Activated CD4-positive, alpha-beta T cell treated with anti-CD3 and anti-CD28 coated beads for 36 hours (primary cell): ENCODE measurements at regions not wholly inside any gene's neighbourhood (a gene's known extent, or its start where the extent isn't known, plus 50 kb on each side); places are given as distances from the start of the nearest gene placed in this dataset.
A peak's percentile ranks its signal among the peaks of the same experiment; 100 is the strongest.
"Not testable (repeated sequence)": the region's sequence is repeated elsewhere in the genome, so short reads cannot be mapped to it uniquely, and the experiment has no call there.

Experiments
- ATAC-seq: fragments of 200-7000 bp; cut with Tn5 transposase; one replicate; pipeline ENCODE4 v1.10.0; 2021; ENCODE audit warnings: mild to moderate bottlenecking, moderate library complexity
- CTCF ChIA-PET: fragments of 350-600 bp; sonication (Branson Sonifier 250); formaldehyde crosslinking; loops from one replicate; lab custom pipeline; 2021; ENCODE audit warnings: antibody characterized with exemption; lab: Charles Lee
- POLR2A ChIA-PET: fragments of 350-600 bp; sonication (Branson Sonifier 250); formaldehyde crosslinking; loops from one replicate; lab custom pipeline; 2021; ENCODE audit warnings: antibody characterized with exemption, inconsistent platforms; lab: Charles Lee
- DNase-seq: peaks from one replicate; pipeline ENCODE4 v3.0.0-alpha.2; 2020
- H3K27ac Mint-ChIP-seq: one replicate; pipeline ENCODE4 v1.8.0; 2021; ENCODE audit warnings: mixed read lengths
- H3K27me3 Mint-ChIP-seq: one replicate; pipeline ENCODE4 v1.8.0; 2021; ENCODE audit warnings: mixed read lengths
- H3K36me3 Mint-ChIP-seq: one replicate; pipeline ENCODE4 v1.8.0; 2021; ENCODE audit warnings: low read depth, mixed read lengths
- H3K4me1 Mint-ChIP-seq: one replicate; pipeline ENCODE4 v1.8.0; 2021; ENCODE audit warnings: mixed read lengths
- H3K4me3 Mint-ChIP-seq: one replicate; pipeline ENCODE4 v1.8.0; 2021; ENCODE audit warnings: mild to moderate bottlenecking, moderate library complexity, mixed read lengths
- H3K9me3 Mint-ChIP-seq: one replicate; pipeline ENCODE4 v1.8.0; 2021; ENCODE audit warnings: low read depth, mixed read lengths
- intact Hi-C, 2 experiments: fragments of 100-400 bp; cut with DNase I in 1 of 2; cut with micrococcal nuclease in 1 of 2; formaldehyde crosslinking; loops; one replicate each; pipeline versions ENCODE4 v1.14.2 to v1.15.1; 2022 to 2024; cut with DNase I, micrococcal nuclease

- POLR2A ChIA-PET, result no interaction called here
- Mint-ChIP-seq H3K36me3 (peaks cover 3% of the 10 kb centered on the region), H3K27me3 (no peaks in the 10 kb centered on the region), H3K4me3 (no peak overlapping the region), H3K4me1 (no peaks in the 10 kb centered on the region), H3K9me3 (no peaks in the 10 kb centered on the region), H3K27ac (no peak overlapping the region)
- CTCF ChIA-PET, result no interaction called here
- DNase-seq, result no peak
- no peak for ATAC-seq
- intact Hi-C loops, result no loop called here
Observed at GRCh38 chr9:75231167-75231566, 142.9 kb downstream of the OSTF1 start.

GRCh38 chr9:75233011-75233410 is 144.7 kb downstream of the OSTF1 start:
- Mint-ChIP-seq H3K4me1 (no peaks in the 10 kb centered on the region), H3K27ac (no peak overlapping the region), H3K27me3 (no peaks in the 10 kb centered on the region), H3K4me3 (no peak overlapping the region), H3K36me3 (no peaks in the 10 kb centered on the region), H3K9me3 (no peaks in the 10 kb centered on the region)
- no peak for ATAC-seq
- POLR2A ChIA-PET, result no interaction called here
- DNase-seq, result no peak
- CTCF ChIA-PET, result no interaction called here
- intact Hi-C loops, result no loop called here

- no peaks in the 10 kb centered on the region for H3K9me3 Mint-ChIP-seq
- CTCF ChIA-PET, result interaction anchor here (1.0 to 1.2 kb wide), 2 partner anchors 30 to 34 kb away, joined by 3 to 4 read pairs; no protein-coding TSS in a partner anchor
- DNase-seq, result no peak
- POLR2A ChIA-PET, result no interaction called here
- intact Hi-C loops, result loop anchor here (5.0 kb wide), 2 partner anchors 48 to 148 kb away; partner anchors contain the start of genes NMRK1 (in 1 of the 2) and OSTF1 (in 1 of the 2)
- H3K36me3 Mint-ChIP-seq, result no peaks in the 10 kb centered on the region
- no peak overlapping the region for H3K27ac Mint-ChIP-seq
- no peaks in the 10 kb centered on the region for H3K27me3 Mint-ChIP-seq
- H3K4me3 Mint-ChIP-seq, result no peak overlapping the region
- no peak for ATAC-seq
- no peaks in the 10 kb centered on the region for H3K4me1 Mint-ChIP-seq
Observed at GRCh38 chr9:75235632-75236031, 147.3 kb downstream of the OSTF1 start.

GRCh38 chr9:75238311-75238976 is 150.1 kb downstream of the OSTF1 start:
- intact Hi-C loops, result loop anchor here (1.0 to 5.0 kb wide), 4 partner anchors 37 to 464 kb away; partner anchors contain the start of genes NMRK1 (in 1 of the 2) and OSTF1 (in 1 of the 2)
- Mint-ChIP-seq H3K4me1 (no peaks in the 10 kb centered on the region), H3K27me3 (no peaks in the 10 kb centered on the region), H3K36me3 (no peaks in the 10 kb centered on the region), H3K4me3 (no peak overlapping the region), H3K9me3 (no peaks in the 10 kb centered on the region), H3K27ac (no peak overlapping the region)
- peak; percentile 63 for DNase-seq
- peak; percentile 99 for ATAC-seq
- ChIA-PET POLR2A (interaction anchor here (0.7 kb wide), 1 partner anchor 160 kb away, joined by 3 read pairs; no protein-coding TSS in a partner anchor), CTCF (interaction anchor here (0.7 to 6.9 kb wide), 7 partner anchors 10 to 628 kb away, joined by 3 to 35 read pairs (median 3); no protein-coding TSS in a partner anchor)

GRCh38 chr9:75239176-75239575 is 150.9 kb downstream of the OSTF1 start:
- no peaks in the 10 kb centered on the region for H3K36me3 Mint-ChIP-seq
- ATAC-seq (no peak), DNase-seq (no peak)
- no peaks in the 10 kb centered on the region for H3K4me1 Mint-ChIP-seq
- POLR2A ChIA-PET, result interaction anchor here (0.7 kb wide), 1 partner anchor 161 kb away, joined by 3 read pairs; no protein-coding TSS in a partner anchor
- H3K27ac Mint-ChIP-seq, result no peak overlapping the region
- H3K9me3 Mint-ChIP-seq, result no peaks in the 10 kb centered on the region
- CTCF ChIA-PET, result interaction anchor here (0.9 to 6.9 kb wide), 3 partner anchors 38 to 147 kb away, joined by 3 to 35 read pairs (median 3); no protein-coding TSS in a partner anchor
- no peaks in the 10 kb centered on the region for H3K27me3 Mint-ChIP-seq
- intact Hi-C loops, result loop anchor here (5.0 kb wide), 2 partner anchors 52 to 152 kb away; partner anchors contain the start of genes NMRK1 (in 1 of the 2) and OSTF1 (in 1 of the 2)
- H3K4me3 Mint-ChIP-seq, result no peak overlapping the region

GRCh38 chr9:75242426-75242825 is 154.1 kb downstream of the OSTF1 start:
- H3K9me3 Mint-ChIP-seq, result peaks cover 9% of the 10 kb centered on the region
- DNase-seq (no peak), ATAC-seq (no peak)
- ChIA-PET CTCF (interaction anchor here (0.7 to 6.9 kb wide), 3 partner anchors 23 to 57 kb away, joined by 3 to 35 read pairs (median 3); no protein-coding TSS in a partner anchor), POLR2A (no interaction called here)
- no peaks in the 10 kb centered on the region for H3K27me3 Mint-ChIP-seq
- intact Hi-C loops, result no loop called here
- H3K36me3 Mint-ChIP-seq, result no peaks in the 10 kb centered on the region
- H3K27ac Mint-ChIP-seq, result no peak overlapping the region
- H3K4me1 Mint-ChIP-seq, result no peaks in the 10 kb centered on the region
- no peak overlapping the region for H3K4me3 Mint-ChIP-seq

GRCh38 chr9:75246949-75247348 is 158.6 kb downstream of the OSTF1 start:
- ChIA-PET CTCF (no interaction called here), POLR2A (no interaction called here)
- H3K27me3 Mint-ChIP-seq, result no peaks in the 10 kb centered on the region
- ATAC-seq (no peak), DNase-seq (no peak)
- H3K27ac Mint-ChIP-seq, result no peak overlapping the region
- intact Hi-C loops, result no loop called here
- H3K4me1 Mint-ChIP-seq, result no peaks in the 10 kb centered on the region
- peaks cover 10% of the 10 kb centered on the region for H3K36me3 Mint-ChIP-seq
- peaks cover 22% of the 10 kb centered on the region for H3K9me3 Mint-ChIP-seq
- no peak overlapping the region for H3K4me3 Mint-ChIP-seq

GRCh38 chr9:75265525-75265972 is 177.2 kb downstream of the OSTF1 start:
- no peaks in the 10 kb centered on the region for H3K9me3 Mint-ChIP-seq
- no peaks in the 10 kb centered on the region for H3K36me3 Mint-ChIP-seq
- CTCF ChIA-PET, result interaction anchor here (0.6 to 1.8 kb wide), 14 partner anchors 17 to 1135 kb away, joined by 3 to 9 read pairs (median 3); no protein-coding TSS in a partner anchor
- ATAC-seq, result peak; percentile 60
- H3K4me3 Mint-ChIP-seq, result no peak overlapping the region
- no peaks in the 10 kb centered on the region for H3K4me1 Mint-ChIP-seq
- intact Hi-C loops, result loop anchor here (1.0 to 10.0 kb wide), 5 partner anchors 589 to 1437 kb away; no protein-coding TSS in a partner anchor
- POLR2A ChIA-PET, result no interaction called here
- H3K27ac Mint-ChIP-seq, result no peak overlapping the region
- H3K27me3 Mint-ChIP-seq, result no peaks in the 10 kb centered on the region
- peak; percentile 69 for DNase-seq

- no peaks in the 10 kb centered on the region for H3K4me1 Mint-ChIP-seq
- no peak for ATAC-seq
- no peaks in the 10 kb centered on the region for H3K27me3 Mint-ChIP-seq
- POLR2A ChIA-PET, result no interaction called here
- H3K27ac Mint-ChIP-seq, result no peak overlapping the region
- H3K36me3 Mint-ChIP-seq, result no peaks in the 10 kb centered on the region
- intact Hi-C loops, result loop anchor here (5.0 to 10.0 kb wide), 2 partner anchors 586 to 1433 kb away; no protein-coding TSS in a partner anchor
- H3K9me3 Mint-ChIP-seq, result peaks cover 12% of the 10 kb centered on the region
- CTCF ChIA-PET, result interaction anchor here (2.1 kb wide), 1 partner anchor 597 kb away, joined by 5 read pairs; no protein-coding TSS in a partner anchor
- no peak for DNase-seq
- no peak overlapping the region for H3K4me3 Mint-ChIP-seq
Observed at GRCh38 chr9:75269197-75269596, 180.9 kb downstream of the OSTF1 start.

GRCh38 chr9:75273055-75273454 is 184.7 kb downstream of the OSTF1 start:
- H3K27me3 Mint-ChIP-seq, ATAC-seq, intact Hi-C loops, DNase-seq, H3K27ac Mint-ChIP-seq, H3K36me3 Mint-ChIP-seq, H3K4me3 Mint-ChIP-seq, CTCF ChIA-PET, H3K4me1 Mint-ChIP-seq, POLR2A ChIA-PET: not testable (repeated sequence)
- peaks cover 12% of the 10 kb centered on the region for H3K9me3 Mint-ChIP-seq

GRCh38 chr9:75274781-75275180 is 186.5 kb downstream of the OSTF1 start:
- H3K9me3 Mint-ChIP-seq, result peaks cover 12% of the 10 kb centered on the region
- ATAC-seq (no peak), DNase-seq (no peak)
- no peaks in the 10 kb centered on the region for H3K27me3 Mint-ChIP-seq
- no peaks in the 10 kb centered on the region for H3K36me3 Mint-ChIP-seq
- H3K4me1 Mint-ChIP-seq, result no peaks in the 10 kb centered on the region
- H3K27ac Mint-ChIP-seq, result no peak overlapping the region
- ChIA-PET POLR2A (no interaction called here), CTCF (no interaction called here)
- intact Hi-C loops, result no loop called here
- H3K4me3 Mint-ChIP-seq, result no peak overlapping the region
